ENCODE measurements at regions not wholly inside any gene's neighbourhood (a gene's known extent, or its start where the extent isn't known, plus 50 kb on each side); places are given as distances from the start of the nearest gene placed in this dataset.

- H3K27ac ChIP-seq, result no peak overlapping the region
- H3K27me3 ChIP-seq, result no peaks in the 10 kb centered on the region
- H3K9me3 ChIP-seq, result no peaks in the 10 kb centered on the region
- intact Hi-C loops (cut with DNase I; ENCODE audit: low total_unique reads), result no loop called here
- no peak for DNase-seq
- H3K4me1 ChIP-seq, result no peaks in the 10 kb centered on the region
- TF ChIP-seq POLR2A (IDR thresholded peaks at IDR 0.05), result no peak
- TF ChIP-seq CTCF (IDR thresholded peaks at IDR 0.05), result no peak
- H3K36me3 ChIP-seq (ENCODE audit: low read depth, missing control alignments), result no peaks in the 10 kb centered on the region
- WGBS, 2 donors, result 79 to 83% methylated on average over 7 to 15 of the region's 15 CpGs
- no peak overlapping the region for H3K4me3 ChIP-seq
Observed at GRCh38 chr10:131567279-131568162, 256.0 kb upstream of the TCERG1L start.

GRCh38 chr10:131568866-131569265 lies 257.3 kb upstream of the TCERG1L start:
- intact Hi-C loops (cut with DNase I; ENCODE audit: low total_unique reads), result no loop called here
- no peaks in the 10 kb centered on the region for H3K4me1 ChIP-seq
- WGBS, 2 donors, result 74 to 76% methylated on average over 7 of the region's 7 CpGs
- TF ChIP-seq POLR2A (IDR thresholded peaks at IDR 0.05) (no peak), CTCF (IDR thresholded peaks at IDR 0.05) (no peak)
- H3K36me3 ChIP-seq (ENCODE audit: low read depth, missing control alignments), result no peaks in the 10 kb centered on the region
- H3K9me3 ChIP-seq, result no peaks in the 10 kb centered on the region
- DNase-seq, result no peak
- H3K27me3 ChIP-seq, result no peaks in the 10 kb centered on the region
- no peak overlapping the region for H3K4me3 ChIP-seq
- no peak overlapping the region for H3K27ac ChIP-seq

GRCh38 chr10:131569851-131570715 lies 258.6 kb upstream of the TCERG1L start:
- WGBS, 2 donors, result 75 to 80% methylated on average over 14 to 21 of the region's 21 CpGs
- no peaks in the 10 kb centered on the region for H3K36me3 ChIP-seq (ENCODE audit: low read depth, missing control alignments)
- no peaks in the 10 kb centered on the region for H3K4me1 ChIP-seq
- H3K27me3 ChIP-seq, result no peaks in the 10 kb centered on the region
- peak; percentile 18 for DNase-seq
- H3K27ac ChIP-seq, result no peak overlapping the region
- H3K9me3 ChIP-seq, result no peaks in the 10 kb centered on the region
- intact Hi-C loops (cut with DNase I; ENCODE audit: low total_unique reads), result no loop called here
- H3K4me3 ChIP-seq, result no peak overlapping the region
- peak in 1 of 3 experiments; percentile 13 for TF ChIP-seq CTCF (IDR thresholded peaks at IDR 0.05)
- no peak for TF ChIP-seq POLR2A (IDR thresholded peaks at IDR 0.05)

- no peak overlapping the region for H3K4me3 ChIP-seq
- H3K27ac ChIP-seq, result no peak overlapping the region
- 79 to 92% methylated on average over 13 of the region's 13 CpGs for WGBS, 2 donors
- TF ChIP-seq POLR2A (IDR thresholded peaks at IDR 0.05) (no peak), CTCF (IDR thresholded peaks at IDR 0.05) (no peak)
- intact Hi-C loops (cut with DNase I; ENCODE audit: low total_unique reads), result no loop called here
- H3K27me3 ChIP-seq, result no peaks in the 10 kb centered on the region
- no peak for DNase-seq
- H3K9me3 ChIP-seq, result no peaks in the 10 kb centered on the region
- no peaks in the 10 kb centered on the region for H3K36me3 ChIP-seq (ENCODE audit: low read depth, missing control alignments)
- no peaks in the 10 kb centered on the region for H3K4me1 ChIP-seq
Observed at GRCh38 chr10:131570716-131571307, 259.3 kb upstream of the TCERG1L start.

Measured in testis (tissue), 2 donors.